Fibroblast of upper back skin (primary cell): ENCODE measurements at regions not wholly inside any gene's neighbourhood (a gene's known extent, or its start where the extent isn't known, plus 50 kb on each side); places are given as distances from the start of the nearest gene placed in this dataset.
A peak's percentile ranks its signal among the peaks of the same experiment; 100 is the strongest.

Experiments used
- DNase-seq: peaks from one replicate; pipeline ENCODE4 v3.0.0-alpha.2; 2013

GRCh38 chr3:156620901-156621300 lies 53.5 kb upstream of the TIPARP start:
- no peak for DNase-seq

GRCh38 chr3:156620260-156620659 lies 54.1 kb upstream of the TIPARP start:
- DNase-seq = no peak

- peak; percentile 68 for DNase-seq
Observed at GRCh38 chr3:156619376-156619775, 55.0 kb upstream of the TIPARP start.

GRCh38 chr3:156617781-156618180 lies 56.6 kb upstream of the TIPARP start:
- no peak for DNase-seq

- DNase-seq = no peak
Observed at GRCh38 chr3:156617145-156617544, 57.2 kb upstream of the TIPARP start.

- peak; percentile 90 for DNase-seq
Observed at GRCh38 chr3:156615592-156616173, 58.7 kb upstream of the TIPARP start.

- DNase-seq = peak; percentile 69
Observed at GRCh38 chr3:156614642-156615511, 59.5 kb upstream of the TIPARP start.

- DNase-seq = no peak
Observed at GRCh38 chr3:156612903-156613302, 58.0 kb upstream of the SSR3 start.

- no peak for DNase-seq
Observed at GRCh38 chr3:156611870-156612494, 57.1 kb upstream of the SSR3 start.

- no peak for DNase-seq
Observed at GRCh38 chr3:156610154-156610553, 55.2 kb upstream of the SSR3 start.

GRCh38 chr3:156609546-156609945 lies 54.6 kb upstream of the SSR3 start:
- DNase-seq = no peak

GRCh38 chr3:156608601-156609514 lies 53.9 kb upstream of the SSR3 start:
- DNase-seq = no peak

GRCh38 chr3:156606729-156607128 lies 51.8 kb upstream of the SSR3 start:
- DNase-seq = no peak

GRCh38 chr3:156605686-156606605 lies 51.0 kb upstream of the SSR3 start:
- DNase-seq = peak; percentile 90

- DNase-seq = no peak
Observed at GRCh38 chr3:156604642-156605144, 49.8 kb upstream of the SSR3 start.
